ENCODE measurements at regions not wholly inside any gene's neighbourhood (a gene's known extent, or its start where the extent isn't known, plus 50 kb on each side); places are given as distances from the start of the nearest gene placed in this dataset.

GRCh38 chr1:219374636-219375035 is 201.0 kb downstream of the LYPLAL1 start (continued):
- TF ChIP-seq, protein P1, sequence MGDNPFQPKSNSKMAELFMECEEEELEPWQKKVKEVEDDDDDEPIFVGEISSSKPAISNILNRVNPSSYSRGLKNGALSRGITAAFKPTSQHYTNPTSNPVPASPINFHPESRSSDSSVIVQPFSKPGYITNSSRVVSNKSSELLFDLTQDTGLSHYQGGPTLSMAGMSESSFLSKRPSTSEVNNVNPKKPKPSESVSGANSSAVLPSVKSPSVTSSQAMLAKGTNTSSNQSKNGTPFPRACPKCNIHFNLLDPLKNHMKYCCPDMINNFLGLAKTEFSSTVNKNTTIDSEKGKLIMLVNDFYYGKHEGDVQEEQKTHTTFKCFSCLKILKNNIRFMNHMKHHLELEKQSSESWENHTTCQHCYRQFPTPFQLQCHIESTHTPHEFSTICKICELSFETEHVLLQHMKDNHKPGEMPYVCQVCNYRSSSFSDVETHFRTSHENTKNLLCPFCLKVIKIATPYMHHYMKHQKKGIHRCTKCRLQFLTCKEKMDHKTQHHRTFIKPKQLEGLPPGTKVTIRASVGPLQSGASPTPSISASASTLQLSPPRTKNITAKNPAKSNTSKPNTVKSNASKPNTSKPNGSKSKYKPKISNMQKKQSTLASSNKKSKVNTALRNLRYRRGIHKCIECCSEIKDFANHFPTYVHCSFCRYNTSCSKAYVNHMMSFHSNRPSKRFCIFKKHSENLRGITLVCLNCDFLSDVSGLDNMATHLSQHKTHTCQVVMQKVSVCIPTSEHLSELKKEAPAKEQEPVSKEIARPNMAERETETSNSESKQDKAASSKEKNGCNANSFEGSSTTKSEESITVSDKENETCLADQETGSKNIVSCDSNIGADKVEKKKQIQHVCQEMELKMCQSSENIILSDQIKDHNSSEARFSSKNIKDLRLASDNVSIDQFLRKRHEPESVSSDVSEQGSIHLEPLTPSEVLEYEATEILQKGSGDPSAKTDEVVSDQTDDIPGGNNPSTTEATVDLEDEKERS (tag by site-specific recombination; IDR thresholded peaks at IDR 0.05): no peak

DNA sequence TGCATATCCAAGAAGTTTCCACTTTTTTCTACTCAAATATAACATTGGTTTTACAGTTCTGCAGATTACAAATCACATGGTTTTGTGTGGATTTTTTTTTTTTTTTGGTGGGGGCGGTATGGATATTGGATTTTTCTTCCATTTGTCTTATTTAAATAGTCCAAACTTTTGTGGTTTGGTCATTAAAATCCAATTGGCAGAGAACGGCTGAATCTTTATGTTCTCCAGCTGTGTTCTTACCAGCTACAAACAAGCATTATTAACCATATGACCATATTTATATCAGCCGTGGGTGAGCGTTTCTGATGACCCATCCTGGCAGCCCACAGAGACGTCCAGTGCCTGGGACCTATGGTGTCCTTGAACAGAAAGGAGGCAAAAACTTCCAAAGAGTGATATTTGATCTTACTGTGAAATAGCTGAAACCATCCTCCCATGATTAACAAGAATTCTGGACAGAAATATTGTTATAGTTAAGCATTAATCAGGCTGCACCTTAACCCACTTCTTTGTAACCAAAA is 200.4 kb downstream of the LYPLAL1 start:
- Histone ChIP-seq H3K27ac (ENCODE audit: extremely low read depth, low read depth, low read length) (no peak overlapping the region), H3K4me3 (ENCODE audit: low read depth, low read length) (no peak overlapping the region), H3K4me1 (ENCODE audit: control insufficient read depth, insufficient read depth, low read length) (no peaks in the 10 kb centered on the region), H3K9me3 (ENCODE audit: control insufficient read depth, insufficient read depth, low read depth, low read length) (no peaks in the 10 kb centered on the region), H3K36me3 (ENCODE audit: control insufficient read depth in 2 of 2, insufficient read depth in 1 of 2, low read length in 2 of 2) (no peaks in the 10 kb centered on the region)
- ChIA-PET CTCF (interaction anchor here (0.8 to 2.2 kb wide), 2 partner anchors 12 to 13 kb away, joined by 3 to 8 read pairs; no protein-coding TSS in a partner anchor), POLR2A (no interaction called here)
- TF ChIP-seq ZNF521 (tag by site-specific recombination; IDR thresholded peaks at IDR 0.05): no peak
- TF ChIP-seq ZFP37 (tag by site-specific recombination; IDR thresholded peaks at IDR 0.05): no peak
- no peak for TF ChIP-seq ZNF529 (tag by site-specific recombination; IDR thresholded peaks at IDR 0.05; ENCODE audit: insufficient replicate concordance)
- TF ChIP-seq ZNF830 (tag by site-specific recombination; IDR thresholded peaks at IDR 0.05; ENCODE audit: low read depth): no peak
- TF ChIP-seq, protein P2, sequence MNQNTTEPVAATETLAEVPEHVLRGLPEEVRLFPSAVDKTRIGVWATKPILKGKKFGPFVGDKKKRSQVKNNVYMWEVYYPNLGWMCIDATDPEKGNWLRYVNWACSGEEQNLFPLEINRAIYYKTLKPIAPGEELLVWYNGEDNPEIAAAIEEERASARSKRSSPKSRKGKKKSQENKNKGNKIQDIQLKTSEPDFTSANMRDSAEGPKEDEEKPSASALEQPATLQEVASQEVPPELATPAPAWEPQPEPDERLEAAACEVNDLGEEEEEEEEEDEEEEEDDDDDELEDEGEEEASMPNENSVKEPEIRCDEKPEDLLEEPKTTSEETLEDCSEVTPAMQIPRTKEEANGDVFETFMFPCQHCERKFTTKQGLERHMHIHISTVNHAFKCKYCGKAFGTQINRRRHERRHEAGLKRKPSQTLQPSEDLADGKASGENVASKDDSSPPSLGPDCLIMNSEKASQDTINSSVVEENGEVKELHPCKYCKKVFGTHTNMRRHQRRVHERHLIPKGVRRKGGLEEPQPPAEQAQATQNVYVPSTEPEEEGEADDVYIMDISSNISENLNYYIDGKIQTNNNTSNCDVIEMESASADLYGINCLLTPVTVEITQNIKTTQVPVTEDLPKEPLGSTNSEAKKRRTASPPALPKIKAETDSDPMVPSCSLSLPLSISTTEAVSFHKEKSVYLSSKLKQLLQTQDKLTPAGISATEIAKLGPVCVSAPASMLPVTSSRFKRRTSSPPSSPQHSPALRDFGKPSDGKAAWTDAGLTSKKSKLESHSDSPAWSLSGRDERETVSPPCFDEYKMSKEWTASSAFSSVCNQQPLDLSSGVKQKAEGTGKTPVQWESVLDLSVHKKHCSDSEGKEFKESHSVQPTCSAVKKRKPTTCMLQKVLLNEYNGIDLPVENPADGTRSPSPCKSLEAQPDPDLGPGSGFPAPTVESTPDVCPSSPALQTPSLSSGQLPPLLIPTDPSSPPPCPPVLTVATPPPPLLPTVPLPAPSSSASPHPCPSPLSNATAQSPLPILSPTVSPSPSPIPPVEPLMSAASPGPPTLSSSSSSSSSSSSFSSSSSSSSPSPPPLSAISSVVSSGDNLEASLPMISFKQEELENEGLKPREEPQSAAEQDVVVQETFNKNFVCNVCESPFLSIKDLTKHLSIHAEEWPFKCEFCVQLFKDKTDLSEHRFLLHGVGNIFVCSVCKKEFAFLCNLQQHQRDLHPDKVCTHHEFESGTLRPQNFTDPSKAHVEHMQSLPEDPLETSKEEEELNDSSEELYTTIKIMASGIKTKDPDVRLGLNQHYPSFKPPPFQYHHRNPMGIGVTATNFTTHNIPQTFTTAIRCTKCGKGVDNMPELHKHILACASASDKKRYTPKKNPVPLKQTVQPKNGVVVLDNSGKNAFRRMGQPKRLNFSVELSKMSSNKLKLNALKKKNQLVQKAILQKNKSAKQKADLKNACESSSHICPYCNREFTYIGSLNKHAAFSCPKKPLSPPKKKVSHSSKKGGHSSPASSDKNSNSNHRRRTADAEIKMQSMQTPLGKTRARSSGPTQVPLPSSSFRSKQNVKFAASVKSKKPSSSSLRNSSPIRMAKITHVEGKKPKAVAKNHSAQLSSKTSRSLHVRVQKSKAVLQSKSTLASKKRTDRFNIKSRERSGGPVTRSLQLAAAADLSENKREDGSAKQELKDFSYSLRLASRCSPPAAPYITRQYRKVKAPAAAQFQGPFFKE (tag by site-specific recombination; IDR thresholded peaks at IDR 0.05; ENCODE audit: borderline replicate concordance): no peak
- TF ChIP-seq ZNF37A (tag by site-specific recombination; IDR thresholded peaks at IDR 0.05): no peak
- no peak for TF ChIP-seq OVOL3 (tag by site-specific recombination; IDR thresholded peaks at IDR 0.05)
- no peak for TF ChIP-seq ZNF24 (tag by site-specific recombination; IDR thresholded peaks at IDR 0.05)
- TF ChIP-seq ZNF302 (tag by site-specific recombination; IDR thresholded peaks at IDR 0.05; ENCODE audit: low read depth): no peak
- no peak for TF ChIP-seq ZNF404 (tag by site-specific recombination; IDR thresholded peaks at IDR 0.05)

DNA sequence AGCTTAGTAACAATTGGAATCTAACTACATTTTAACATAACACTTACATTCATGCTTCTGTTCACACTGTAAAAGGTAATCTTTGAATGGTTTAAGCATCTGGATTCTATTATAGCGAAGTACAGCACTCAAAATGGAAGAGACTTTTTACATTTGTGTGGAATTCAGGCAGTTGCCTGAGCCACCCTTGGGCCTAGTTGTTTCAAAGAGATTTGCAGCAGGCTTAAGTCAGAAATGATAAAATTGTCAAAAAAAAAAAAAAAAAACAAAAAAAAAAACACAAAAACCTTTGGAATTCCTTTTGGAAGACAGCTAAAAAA is 199.9 kb downstream of the LYPLAL1 start:
- TF ChIP-seq ZNF473 (tag by site-specific recombination; IDR thresholded peaks at IDR 0.05): no peak
- TF ChIP-seq YY2 (tag by site-specific recombination; IDR thresholded peaks at IDR 0.05): no peak
- TF ChIP-seq GLIS1 (tag by site-specific recombination; IDR thresholded peaks at IDR 0.05): no peak
- TF ChIP-seq KLF16 (tag by site-specific recombination; IDR thresholded peaks at IDR 0.05): no peak
- no peak for TF ChIP-seq ZNF214 (tag by site-specific recombination; IDR thresholded peaks at IDR 0.05; ENCODE audit: borderline replicate concordance)
- no peak for TF ChIP-seq ZNF23 (tag by site-specific recombination; IDR thresholded peaks at IDR 0.05; ENCODE audit: borderline replicate concordance)
- TF ChIP-seq SCRT2 (tag by site-specific recombination; IDR thresholded peaks at IDR 0.05): no peak
- TF ChIP-seq ZNF639 (tag by site-specific recombination; IDR thresholded peaks at IDR 0.05): no peak
- Histone ChIP-seq H3K4me3 (ENCODE audit: low read depth, low read length) (no peak overlapping the region), H3K4me1 (ENCODE audit: control insufficient read depth, insufficient read depth, low read length) (no peaks in the 10 kb centered on the region), H3K36me3 (ENCODE audit: control insufficient read depth in 2 of 2, insufficient read depth in 1 of 2, low read length in 2 of 2) (no peaks in the 10 kb centered on the region), H3K27ac (ENCODE audit: extremely low read depth, low read depth, low read length) (no peak overlapping the region), H3K9me3 (ENCODE audit: control insufficient read depth, insufficient read depth, low read depth, low read length) (no peaks in the 10 kb centered on the region)
- CTCF ChIA-PET: interaction anchor here (0.8 to 2.2 kb wide), 2 partner anchors 12 to 14 kb away, joined by 3 to 8 read pairs; no protein-coding TSS in a partner anchor
- POLR2A ChIA-PET: no interaction called here
